AG04450 (cell line): ENCODE measurements at regions not wholly inside any gene's neighbourhood (a gene's known extent, or its start where the extent isn't known, plus 50 kb on each side); places are given as distances from the start of the nearest gene placed in this dataset.

Experiments used
- CTCF ChIA-PET: fragments of 300-600, 350-600 bp; formaldehyde crosslinking; extraction: SDS; loops from one replicate; lab custom pipeline; 2022; ENCODE audit warnings: antibody characterized with exemption, inconsistent platforms; lab: Charles Lee
- POLR2A ChIA-PET: fragments of 350-600 bp; formaldehyde crosslinking; extraction: SDS; loops from one replicate; lab custom pipeline; 2021; ENCODE audit warnings: antibody characterized with exemption, inconsistent platforms; lab: Yijun Ruan, JAX
- DNase-seq: peaks from one replicate; pipeline ENCODE4 v3.0.0-alpha.2; 2011; ENCODE audit warnings: low read depth, low spot score
- H3K27ac ChIP-seq: one replicate; pipeline ENCODE4 v1.5.1; 2012; ENCODE audit warnings: low read depth, low read length, control low read depth
- H3K27me3 ChIP-seq: one replicate; pipeline ENCODE4 v1.6.0; 2012; ENCODE audit warnings: low read length; ENCODE audit not compliant: control insufficient read depth, insufficient read depth
- H3K4me3 ChIP-seq: 2 replicates; pipeline ENCODE4 v1.5.1; 2011; ENCODE audit warnings: mild to moderate bottlenecking, low read depth, low read length, control low read depth
- H3K9me3 ChIP-seq: 2 replicates; pipeline ENCODE4 v1.5.1; 2012; ENCODE audit warnings: low read length; ENCODE audit not compliant: control insufficient read depth, insufficient read depth
- TF ChIP-seq, protein P1 (sequence below): IDR thresholded peaks from 2 replicates; pipeline ENCODE4 v1.5.1; 2011; ENCODE audit warnings: low read depth, low read length, control low read depth, inconsistent platforms

DNA sequence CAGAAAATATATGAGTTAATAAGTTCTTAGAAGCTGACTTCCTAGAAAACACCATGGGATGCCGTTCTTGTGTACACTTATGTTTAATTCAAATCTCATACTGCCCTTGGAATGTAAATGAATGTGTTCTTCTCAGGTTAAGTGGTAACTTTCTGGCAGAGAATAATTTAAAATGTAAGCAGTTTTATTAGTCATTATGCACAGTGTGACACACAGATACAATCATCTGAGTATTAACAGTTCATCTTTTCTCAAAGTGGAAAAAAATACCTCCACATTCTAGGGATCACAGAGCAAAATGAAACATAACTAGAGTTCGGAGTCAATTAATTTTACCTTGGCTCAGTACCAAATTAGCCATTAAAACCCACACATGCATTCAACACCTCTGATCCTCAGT lies 508.1 kb downstream of the CDH9 start:
- H3K27me3 ChIP-seq = no peaks in the 10 kb centered on the region
- H3K27ac ChIP-seq = no peak overlapping the region
- H3K4me3 ChIP-seq = no peak overlapping the region
- H3K9me3 ChIP-seq = peaks cover 4% of the 10 kb centered on the region; the same call in 1 of the 2 replicates
- no peak for DNase-seq
- ChIA-PET POLR2A (no interaction called here), CTCF (no interaction called here)
- TF ChIP-seq, protein P1, sequence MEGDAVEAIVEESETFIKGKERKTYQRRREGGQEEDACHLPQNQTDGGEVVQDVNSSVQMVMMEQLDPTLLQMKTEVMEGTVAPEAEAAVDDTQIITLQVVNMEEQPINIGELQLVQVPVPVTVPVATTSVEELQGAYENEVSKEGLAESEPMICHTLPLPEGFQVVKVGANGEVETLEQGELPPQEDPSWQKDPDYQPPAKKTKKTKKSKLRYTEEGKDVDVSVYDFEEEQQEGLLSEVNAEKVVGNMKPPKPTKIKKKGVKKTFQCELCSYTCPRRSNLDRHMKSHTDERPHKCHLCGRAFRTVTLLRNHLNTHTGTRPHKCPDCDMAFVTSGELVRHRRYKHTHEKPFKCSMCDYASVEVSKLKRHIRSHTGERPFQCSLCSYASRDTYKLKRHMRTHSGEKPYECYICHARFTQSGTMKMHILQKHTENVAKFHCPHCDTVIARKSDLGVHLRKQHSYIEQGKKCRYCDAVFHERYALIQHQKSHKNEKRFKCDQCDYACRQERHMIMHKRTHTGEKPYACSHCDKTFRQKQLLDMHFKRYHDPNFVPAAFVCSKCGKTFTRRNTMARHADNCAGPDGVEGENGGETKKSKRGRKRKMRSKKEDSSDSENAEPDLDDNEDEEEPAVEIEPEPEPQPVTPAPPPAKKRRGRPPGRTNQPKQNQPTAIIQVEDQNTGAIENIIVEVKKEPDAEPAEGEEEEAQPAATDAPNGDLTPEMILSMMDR = no peak

DNA sequence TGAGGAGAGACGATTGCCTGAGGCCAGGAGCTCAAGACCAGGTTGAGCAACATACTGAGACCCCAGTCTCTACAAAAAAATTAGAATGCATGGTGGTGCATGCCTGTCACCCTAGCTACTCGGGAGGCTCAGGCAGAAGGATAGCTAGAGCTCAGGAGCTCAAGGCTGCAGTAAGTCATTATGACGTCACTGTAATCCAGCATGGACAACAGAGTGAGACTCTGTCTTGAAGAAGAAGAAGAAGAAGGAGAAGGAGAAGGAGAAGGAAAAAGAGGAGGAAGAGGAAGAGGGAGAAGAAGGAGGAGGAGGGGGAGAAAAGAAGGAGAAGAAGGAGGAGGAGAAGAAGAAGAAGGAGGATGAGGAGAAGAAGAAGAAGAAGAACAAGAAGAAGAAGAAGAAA lies 519.1 kb downstream of the CDH9 start:
- POLR2A ChIA-PET = no interaction called here
- Histone ChIP-seq H3K4me3 (no peak overlapping the region), H3K27ac (no peak overlapping the region), H3K27me3 (no peaks in the 10 kb centered on the region), H3K9me3 (no peaks in the 10 kb centered on the region)
- TF ChIP-seq, protein P1 = no peak
- CTCF ChIA-PET = no interaction called here
- no peak for DNase-seq

DNA sequence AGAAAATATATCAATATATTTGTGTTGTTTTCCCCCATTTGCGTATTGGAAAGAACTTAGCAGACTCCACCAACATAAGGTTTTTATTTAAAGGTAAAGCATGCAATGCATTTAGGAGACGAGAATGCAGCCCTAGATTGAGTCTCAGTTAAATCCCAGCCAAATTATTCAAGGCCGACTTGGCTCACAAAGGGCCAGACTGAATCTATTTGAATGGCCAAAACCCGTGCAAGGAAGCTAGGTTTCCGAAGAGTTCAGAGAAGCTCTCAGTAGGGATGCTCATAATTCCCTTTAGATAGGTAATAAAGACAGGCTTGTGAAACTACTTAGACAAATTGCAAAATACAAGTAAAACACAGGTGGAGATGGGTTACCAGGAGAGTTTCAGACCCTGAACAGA lies 520.3 kb downstream of the CDH9 start:
- Histone ChIP-seq H3K4me3 (no peak overlapping the region), H3K27me3 (no peaks in the 10 kb centered on the region), H3K27ac (no peak overlapping the region), H3K9me3 (no peaks in the 10 kb centered on the region; the same call in 1 of the 2 replicates)
- TF ChIP-seq, protein P1 = no peak
- POLR2A ChIA-PET = no interaction called here
- DNase-seq = no peak
- CTCF ChIA-PET = no interaction called here

- ChIA-PET CTCF (no interaction called here), POLR2A (no interaction called here)
These were observed 539.4 kb downstream of the CDH9 start for GRCh38 chr5:26498972-26499371.

GRCh38 chr5:26495437-26495836 lies 542.9 kb downstream of the CDH9 start:
- DNase-seq = no peak
- CTCF ChIA-PET = no interaction called here
- Histone ChIP-seq H3K4me3 (no peak overlapping the region), H3K27me3 (no peaks in the 10 kb centered on the region), H3K27ac (no peak overlapping the region), H3K9me3 (no peaks in the 10 kb centered on the region; the same call in 1 of the 2 replicates)
- TF ChIP-seq, protein P1 = no peak
- POLR2A ChIA-PET = no interaction called here

More at GRCh38 chr5:26498972-26499371, 539.4 kb downstream of the CDH9 start:
- no peak overlapping the region for H3K27ac ChIP-seq
- TF ChIP-seq, protein P1 = no peak
- no peaks in the 10 kb centered on the region for H3K27me3 ChIP-seq
- no peaks in the 10 kb centered on the region for H3K9me3 ChIP-seq
- DNase-seq = no peak
- H3K4me3 ChIP-seq = no peak overlapping the region
